GM12892 (cell line): ENCODE measurements at regions not wholly inside any gene's neighbourhood (a gene's known extent, or its start where the extent isn't known, plus 50 kb on each side); places are given as distances from the start of the nearest gene placed in this dataset.

ENCODE experiments used
- DNase-seq: peaks from one replicate; pipeline ENCODE4 v3.0.0; 2011; ENCODE audit not compliant: insufficient read length
- FAIRE-seq: peaks from 2 replicates; lab custom pipeline; 2011; peaks lifted over from hg19 to GRCh38; lab: Jason Lieb, UNC
- POLR2A ChIP-seq: IDR thresholded peaks from 2 replicates; pipeline ENCODE4 v1.6.1; 2011; ENCODE audit warnings: low read depth, low read length, control low read depth
- POLR2AphosphoS5 ChIP-seq: IDR thresholded peaks from 2 replicates; pipeline ENCODE4 v1.6.1; 2011; ENCODE audit warnings: low read depth, low read length, control low read depth
- TAF1 ChIP-seq: IDR thresholded peaks from 2 replicates; pipeline ENCODE4 v1.6.1; 2011; ENCODE audit warnings: low read depth, mild to moderate bottlenecking, control low read depth, low read length, borderline replicate concordance

DNA sequence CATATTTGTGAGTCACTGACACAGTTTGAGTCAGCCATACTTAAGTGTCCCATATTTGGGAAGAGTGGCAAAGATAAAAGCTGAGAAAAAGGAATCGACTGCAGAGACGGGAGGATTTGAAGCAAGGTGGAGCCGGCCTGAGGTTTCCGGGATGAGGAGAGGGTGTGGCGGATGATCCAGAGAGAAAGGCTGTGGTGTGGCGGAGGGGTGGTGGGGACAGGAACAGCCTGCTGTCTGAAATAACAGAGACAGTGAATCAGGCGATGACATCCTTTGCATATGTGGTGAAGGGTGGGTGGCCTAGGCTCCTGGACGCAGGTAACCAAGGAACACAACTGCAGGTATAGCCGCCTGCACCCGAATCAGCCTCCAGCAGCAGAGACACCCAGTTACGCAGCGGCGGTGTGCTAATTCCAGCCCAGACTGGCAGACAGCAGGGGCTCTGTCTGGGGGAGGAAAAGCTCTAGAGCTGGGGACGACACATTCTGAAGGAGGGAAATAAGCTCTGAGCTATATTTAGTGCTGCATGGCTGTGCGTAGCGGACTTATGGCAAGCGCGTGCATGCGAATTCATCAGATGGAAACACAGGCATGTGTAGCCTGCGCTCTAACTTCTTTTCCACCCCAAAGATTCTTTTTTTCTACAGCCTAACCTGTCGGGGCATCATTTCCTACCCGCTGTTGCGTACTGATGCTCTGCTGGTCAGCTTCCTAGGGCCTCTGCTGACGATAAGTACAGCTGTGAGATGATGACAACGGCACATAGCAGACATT is 62.7 kb upstream of the BARX2 start:
- DNase-seq: no peak
- no peak for TF ChIP-seq POLR2A
- no peak for TF ChIP-seq POLR2AphosphoS5
- FAIRE-seq: no peak

DNA sequence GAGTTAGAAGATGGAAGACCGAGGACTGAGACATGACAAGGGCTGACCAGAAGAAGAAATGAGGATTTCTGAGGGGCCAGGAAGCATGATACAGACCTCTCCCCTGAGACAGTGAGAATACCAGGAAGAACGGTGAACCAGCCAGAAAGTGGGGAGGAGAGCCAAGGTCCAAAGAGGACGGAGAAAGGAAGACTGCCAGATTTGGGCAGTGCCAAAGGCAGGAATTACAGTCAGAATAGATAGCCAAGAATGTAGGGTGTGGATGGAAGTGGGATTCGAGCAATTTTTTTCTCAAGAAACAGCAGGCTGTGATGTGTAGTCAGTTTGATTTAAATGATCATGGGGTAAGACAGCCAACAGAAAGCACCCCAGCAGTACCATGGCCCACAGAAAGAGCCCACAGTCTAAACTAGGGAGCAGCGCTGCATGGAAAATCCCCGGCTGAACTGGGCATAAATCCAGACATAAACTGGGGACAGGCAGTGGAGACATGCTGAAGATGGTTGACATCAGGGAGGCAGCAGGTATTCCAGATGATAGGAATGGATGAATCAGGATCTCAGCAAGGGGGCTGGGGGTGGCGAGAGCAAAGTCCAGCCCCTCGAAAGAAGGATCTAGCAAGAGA is 67.3 kb upstream of the BARX2 start:
- no peak for DNase-seq
- FAIRE-seq: no peak
- TF ChIP-seq TAF1 (no peak), POLR2AphosphoS5 (no peak), POLR2A (no peak)

DNA sequence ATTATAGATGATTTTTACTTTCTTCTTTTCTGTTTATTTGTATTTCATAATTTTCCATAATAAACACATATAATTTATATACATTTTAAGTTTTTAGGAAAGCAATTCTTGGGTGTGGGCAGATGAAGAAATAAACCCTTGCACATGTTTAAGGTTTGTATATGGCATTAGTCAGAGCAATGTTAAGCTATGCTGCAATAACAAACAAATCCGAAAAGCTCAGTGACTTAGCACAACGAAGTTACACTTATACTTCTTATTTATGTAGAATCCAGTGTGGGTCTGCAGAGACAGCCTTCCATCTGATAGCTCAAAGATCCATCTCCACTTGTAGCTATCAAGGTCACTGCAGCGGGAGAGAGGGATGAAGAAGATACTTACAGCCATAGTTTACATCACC is 68.5 kb upstream of the BARX2 start:
- TF ChIP-seq POLR2AphosphoS5: no peak
- no peak for TF ChIP-seq TAF1
- TF ChIP-seq POLR2A: no peak
- FAIRE-seq: no peak

DNA sequence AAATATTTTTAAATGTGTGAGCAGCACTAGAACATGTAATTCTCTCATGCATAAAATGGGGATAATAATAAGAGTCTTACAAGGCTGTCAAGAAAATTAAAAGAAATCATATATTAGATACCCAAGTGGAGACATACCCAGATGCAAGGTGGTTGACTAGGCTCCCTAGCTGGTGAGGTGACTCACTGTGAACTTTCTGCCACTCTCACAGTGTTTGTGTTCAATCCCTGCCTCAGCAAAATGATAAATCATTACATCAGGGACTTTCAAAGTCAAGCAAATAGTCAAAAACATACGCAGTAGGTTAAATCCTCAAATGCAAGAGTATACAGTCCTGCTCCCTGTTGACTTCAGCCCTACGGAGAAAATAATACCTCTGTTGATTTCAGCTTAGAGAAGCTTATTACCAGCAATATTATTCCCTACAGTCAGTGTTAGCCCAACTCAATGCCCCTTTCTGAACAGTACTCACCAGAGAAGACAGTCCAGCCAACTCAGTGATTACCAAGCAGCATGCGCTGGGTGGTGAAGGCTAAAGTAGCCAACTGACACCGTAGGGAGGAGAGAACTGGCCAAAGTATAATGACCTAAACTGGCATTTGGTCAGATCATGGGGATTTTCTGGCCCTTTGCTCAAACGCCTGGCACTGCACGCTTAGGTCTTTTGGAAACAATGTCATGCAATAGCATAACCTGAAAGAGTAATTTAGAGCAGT is 73.1 kb upstream of the BARX2 start:
- TF ChIP-seq POLR2A: no peak
- no peak for TF ChIP-seq TAF1
- no peak for TF ChIP-seq POLR2AphosphoS5
- DNase-seq (no peak), FAIRE-seq (no peak)

More for the DNA sequence above, 68.5 kb upstream of the BARX2 start:
- no peak for DNase-seq

DNA sequence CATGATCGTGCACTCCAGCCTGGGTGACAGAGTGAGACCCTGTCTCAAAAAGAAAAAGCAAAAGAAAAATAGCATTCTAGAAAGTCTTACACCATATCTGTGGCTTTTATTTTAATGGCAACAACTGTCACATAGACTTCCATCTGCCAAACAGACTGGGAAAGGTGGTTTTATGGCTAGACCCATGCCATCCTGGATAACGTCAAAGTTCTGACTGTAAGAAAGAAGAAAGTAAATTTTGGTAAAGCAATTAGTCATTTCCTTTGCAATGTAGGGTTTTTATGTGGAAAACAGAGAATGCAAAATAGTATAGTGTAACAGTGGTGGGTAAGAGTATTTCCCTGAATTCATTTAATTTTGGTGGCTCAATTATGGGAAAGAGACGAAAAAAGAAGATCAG is 75.5 kb upstream of the BARX2 start:
- DNase-seq (no peak), FAIRE-seq (no peak)
- TF ChIP-seq TAF1: no peak
- TF ChIP-seq POLR2A: no peak
- TF ChIP-seq POLR2AphosphoS5: no peak

DNA sequence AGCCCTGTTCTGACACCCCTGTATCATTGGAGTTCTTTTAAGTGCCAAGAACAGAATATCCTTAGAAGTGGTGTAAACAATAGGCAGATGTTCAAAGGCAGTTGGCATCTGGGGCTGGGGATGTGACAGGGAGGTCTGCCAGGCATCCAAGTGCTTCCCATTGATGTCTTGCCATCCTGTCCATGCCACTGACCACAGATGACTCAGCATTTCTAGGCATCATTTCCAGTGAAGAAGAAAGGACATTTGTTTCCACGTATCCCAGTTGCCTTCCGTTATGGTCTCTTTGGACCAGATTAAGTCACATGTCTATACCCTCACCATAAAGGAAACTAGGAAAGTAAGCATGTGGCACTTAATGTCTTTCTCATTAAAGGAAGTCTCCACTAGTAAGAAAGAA is 76.7 kb upstream of the BARX2 start:
- FAIRE-seq: no peak
- TF ChIP-seq TAF1: no peak
- TF ChIP-seq POLR2A: no peak
- DNase-seq: no peak

DNA sequence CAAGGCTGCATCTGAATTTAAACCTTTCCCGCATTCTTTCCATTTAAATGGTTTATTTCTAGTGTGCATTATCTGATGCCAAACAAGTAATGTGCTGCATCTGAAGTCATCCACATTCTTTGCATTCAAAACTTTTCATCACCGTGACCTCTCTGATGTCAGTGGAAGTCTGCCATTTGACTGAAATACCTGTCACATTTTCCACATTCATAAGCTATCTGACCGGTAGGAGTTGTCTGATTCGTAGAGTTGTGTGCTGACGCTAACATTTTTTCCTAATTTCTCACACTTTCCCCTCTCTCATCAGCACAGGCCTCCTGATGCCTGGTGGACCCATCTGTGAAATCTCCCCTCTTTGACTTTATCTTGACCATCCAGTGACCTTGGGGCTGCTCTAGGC is 79.9 kb upstream of the BARX2 start:
- TF ChIP-seq POLR2A (no peak), TAF1 (no peak), POLR2AphosphoS5 (no peak)
- FAIRE-seq (no peak), DNase-seq (no peak)

DNA sequence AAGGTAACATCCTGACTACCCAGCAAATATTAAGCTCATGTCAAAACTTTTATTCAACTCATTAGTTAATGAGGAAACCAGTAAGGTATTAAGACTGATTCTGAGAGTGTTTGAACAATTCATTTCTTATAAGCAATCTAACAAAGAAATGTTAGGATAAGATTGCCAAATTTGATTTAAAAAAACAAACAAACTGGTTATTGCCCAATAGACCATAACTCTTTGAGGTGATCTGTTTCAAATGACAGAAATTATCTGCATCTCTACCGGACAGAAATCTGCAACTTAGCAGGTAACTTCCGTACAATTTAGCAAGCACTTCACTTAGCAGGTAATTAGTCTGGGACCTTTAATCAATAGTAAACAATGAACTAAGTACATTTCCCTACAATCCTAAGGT is 82.9 kb upstream of the BARX2 start:
- no peak for TF ChIP-seq POLR2A
- TF ChIP-seq POLR2AphosphoS5: no peak
- no peak for TF ChIP-seq TAF1
- FAIRE-seq (no peak), DNase-seq (no peak)

DNA sequence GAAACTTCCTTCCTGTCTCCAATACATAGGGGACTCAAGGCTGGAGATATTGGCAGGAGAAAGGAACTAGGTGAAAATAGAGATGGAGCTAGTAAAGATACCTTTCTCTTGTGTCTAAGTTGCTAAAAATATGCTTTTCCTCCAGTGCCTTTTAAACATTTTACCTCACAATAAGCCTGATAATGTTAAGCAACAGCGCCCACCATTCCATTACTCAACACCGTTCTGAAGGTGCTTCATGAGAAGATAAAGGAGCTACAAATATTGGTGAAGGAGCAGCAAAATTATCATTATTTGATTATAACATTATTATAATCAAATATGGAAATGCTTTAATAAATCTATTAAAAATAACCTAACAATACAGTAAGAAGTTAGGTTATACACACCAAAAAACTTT is 83.6 kb upstream of the BARX2 start:
- no peak for DNase-seq
- no peak for TF ChIP-seq POLR2A
- TF ChIP-seq TAF1: no peak
- no peak for TF ChIP-seq POLR2AphosphoS5
- no peak for FAIRE-seq

DNA sequence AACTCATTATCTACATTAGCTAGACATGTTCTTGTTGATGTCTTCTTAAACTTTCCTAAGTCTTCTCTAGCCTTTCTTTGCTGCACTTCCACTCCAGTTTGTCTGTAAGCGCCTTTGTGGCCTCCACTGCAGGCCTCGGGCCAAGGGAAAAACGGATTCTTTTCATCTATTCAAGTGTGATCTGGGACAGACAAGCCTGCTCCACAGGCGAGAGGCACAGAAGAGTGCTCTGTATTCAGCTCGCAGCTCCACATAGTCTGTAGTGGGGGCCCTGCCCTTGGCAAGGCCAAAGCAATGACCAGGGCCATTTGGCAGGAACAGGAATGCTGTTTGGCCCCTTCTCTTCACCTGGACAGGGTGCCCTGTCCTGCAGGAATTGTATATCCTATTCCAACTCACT is 84.1 kb upstream of the BARX2 start:
- DNase-seq (no peak), FAIRE-seq (no peak)
- no peak for TF ChIP-seq POLR2AphosphoS5
- no peak for TF ChIP-seq TAF1
- no peak for TF ChIP-seq POLR2A

DNA sequence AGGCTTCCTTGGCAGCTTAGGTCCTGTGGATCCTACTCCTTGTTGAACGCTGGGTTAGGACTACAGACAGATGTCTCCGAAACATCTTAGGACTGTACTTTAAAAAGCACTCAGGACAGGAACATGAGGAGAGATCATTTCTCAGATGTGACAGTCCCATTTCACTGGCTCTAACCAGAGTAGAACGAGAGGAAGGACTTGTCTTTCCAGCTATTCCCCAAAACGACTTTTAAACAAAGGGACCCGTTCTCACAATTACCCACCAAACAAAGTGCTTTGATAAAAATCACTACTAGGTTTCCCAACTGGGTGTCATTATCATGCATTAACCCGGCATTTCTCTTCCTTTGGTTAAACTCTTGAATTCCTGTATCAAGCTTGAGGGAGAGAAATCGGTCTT is 84.7 kb upstream of the BARX2 start:
- no peak for TF ChIP-seq TAF1
- TF ChIP-seq POLR2AphosphoS5: no peak
- FAIRE-seq (no peak), DNase-seq (no peak)

DNA sequence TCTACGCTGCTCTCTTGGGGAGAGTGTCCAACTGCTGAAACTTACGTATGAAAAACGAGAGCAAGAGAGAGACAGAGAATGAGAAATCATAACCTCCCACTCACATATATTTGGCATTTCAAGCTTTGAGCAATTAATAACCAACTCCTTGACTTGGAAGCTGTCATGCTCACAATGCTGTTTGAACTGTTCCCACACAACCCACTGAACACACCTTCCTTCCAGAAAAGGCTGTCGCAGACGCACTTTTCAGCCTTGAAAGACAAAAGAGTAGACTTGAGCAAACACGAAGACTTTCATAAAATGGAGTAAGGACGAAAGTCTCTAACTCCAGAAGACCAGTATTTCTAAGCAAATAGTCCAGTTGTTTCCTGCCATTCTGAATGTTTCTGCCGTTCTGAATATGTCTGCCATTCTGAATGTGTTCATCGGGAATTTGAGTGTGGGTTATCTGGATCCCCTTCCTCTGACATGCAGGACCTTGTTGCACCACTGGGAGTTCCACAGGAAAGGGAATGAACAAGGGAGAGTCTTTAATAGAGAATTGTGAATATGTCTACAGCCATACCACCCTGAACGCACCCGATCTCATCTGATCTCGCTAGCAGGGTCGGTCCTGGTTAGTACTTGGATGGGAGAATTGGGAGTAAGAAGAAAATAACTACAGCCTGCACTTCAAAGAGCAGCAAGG is 86.2 kb upstream of the BARX2 start:
- no peak for FAIRE-seq
- TF ChIP-seq POLR2AphosphoS5 (no peak), TAF1 (no peak), POLR2A (no peak)

More for the DNA sequence above, 86.2 kb upstream of the BARX2 start:
- DNase-seq: no peak
